Activated CD8-positive, alpha-beta T cell treated with anti-CD3 and anti-CD28 coated beads for 36 hours (primary cell): ENCODE measurements at regions not wholly inside any gene's neighbourhood (a gene's known extent, or its start where the extent isn't known, plus 50 kb on each side); places are given as distances from the start of the nearest gene placed in this dataset.

Experiments used
- ATAC-seq: fragments of 200-7000 bp; cut with Tn5 transposase; one replicate; pipeline ENCODE4 v1.10.0; 2021; ENCODE audit warnings: mild to moderate bottlenecking, moderate library complexity
- CTCF ChIA-PET: fragments of 350-600 bp; sonication (Branson Sonifier 250); formaldehyde crosslinking; loops from one replicate; lab custom pipeline; 2021; ENCODE audit warnings: antibody characterized with exemption; lab: Charles Lee
- POLR2A ChIA-PET: fragments of 350-600 bp; sonication (Branson Sonifier 250); formaldehyde crosslinking; loops from one replicate; lab custom pipeline; 2021; ENCODE audit warnings: antibody characterized with exemption; lab: Charles Lee
- DNase-seq: peaks from one replicate; pipeline ENCODE4 v3.0.0-alpha.2; 2020
- H3K27ac Mint-ChIP-seq: one replicate; pipeline ENCODE4 v1.8.0; 2021; ENCODE audit warnings: mild to moderate bottlenecking, mixed read lengths
- H3K27me3 Mint-ChIP-seq: one replicate; pipeline ENCODE4 v1.8.0; 2021; ENCODE audit warnings: mixed read lengths
- H3K36me3 Mint-ChIP-seq: one replicate; pipeline ENCODE4 v1.8.0; 2021; ENCODE audit warnings: low read depth, mixed read lengths
- H3K4me1 Mint-ChIP-seq: one replicate; pipeline ENCODE4 v1.8.0; 2021; ENCODE audit warnings: low read depth, mixed read lengths
- H3K4me3 Mint-ChIP-seq: one replicate; pipeline ENCODE4 v1.8.0; 2021; ENCODE audit warnings: mild to moderate bottlenecking, moderate library complexity, mixed read lengths
- H3K9me3 Mint-ChIP-seq: one replicate; pipeline ENCODE4 v1.8.0; 2021; ENCODE audit warnings: mixed read lengths
- intact Hi-C: fragments of 100-400 bp; cut with micrococcal nuclease; formaldehyde crosslinking; loops from one replicate; pipeline ENCODE4 v1.10.0; 2022
- TF ChIP-seq, protein P1 (sequence below): fragments of 200-600 bp; IDR thresholded peaks from one replicate; pipeline ENCODE4 v1.8.0; 2022; ENCODE audit warnings: antibody characterized with exemption, mild to moderate bottlenecking

GRCh38 chr4:111399623-111400022 lies 745.6 kb upstream of the FAM241A start:
- intact Hi-C loops: no loop called here
- CTCF ChIA-PET: no interaction called here
- no peak overlapping the region for H3K27ac Mint-ChIP-seq
- H3K36me3 Mint-ChIP-seq: no peaks in the 10 kb centered on the region
- H3K4me1 Mint-ChIP-seq: no peaks in the 10 kb centered on the region
- H3K9me3 Mint-ChIP-seq: peaks cover 4% of the 10 kb centered on the region
- DNase-seq: no peak
- ATAC-seq: no peak
- no peak overlapping the region for H3K4me3 Mint-ChIP-seq
- H3K27me3 Mint-ChIP-seq: no peaks in the 10 kb centered on the region
- POLR2A ChIA-PET: no interaction called here
- TF ChIP-seq, protein P1, sequence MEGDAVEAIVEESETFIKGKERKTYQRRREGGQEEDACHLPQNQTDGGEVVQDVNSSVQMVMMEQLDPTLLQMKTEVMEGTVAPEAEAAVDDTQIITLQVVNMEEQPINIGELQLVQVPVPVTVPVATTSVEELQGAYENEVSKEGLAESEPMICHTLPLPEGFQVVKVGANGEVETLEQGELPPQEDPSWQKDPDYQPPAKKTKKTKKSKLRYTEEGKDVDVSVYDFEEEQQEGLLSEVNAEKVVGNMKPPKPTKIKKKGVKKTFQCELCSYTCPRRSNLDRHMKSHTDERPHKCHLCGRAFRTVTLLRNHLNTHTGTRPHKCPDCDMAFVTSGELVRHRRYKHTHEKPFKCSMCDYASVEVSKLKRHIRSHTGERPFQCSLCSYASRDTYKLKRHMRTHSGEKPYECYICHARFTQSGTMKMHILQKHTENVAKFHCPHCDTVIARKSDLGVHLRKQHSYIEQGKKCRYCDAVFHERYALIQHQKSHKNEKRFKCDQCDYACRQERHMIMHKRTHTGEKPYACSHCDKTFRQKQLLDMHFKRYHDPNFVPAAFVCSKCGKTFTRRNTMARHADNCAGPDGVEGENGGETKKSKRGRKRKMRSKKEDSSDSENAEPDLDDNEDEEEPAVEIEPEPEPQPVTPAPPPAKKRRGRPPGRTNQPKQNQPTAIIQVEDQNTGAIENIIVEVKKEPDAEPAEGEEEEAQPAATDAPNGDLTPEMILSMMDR: no peak

DNA sequence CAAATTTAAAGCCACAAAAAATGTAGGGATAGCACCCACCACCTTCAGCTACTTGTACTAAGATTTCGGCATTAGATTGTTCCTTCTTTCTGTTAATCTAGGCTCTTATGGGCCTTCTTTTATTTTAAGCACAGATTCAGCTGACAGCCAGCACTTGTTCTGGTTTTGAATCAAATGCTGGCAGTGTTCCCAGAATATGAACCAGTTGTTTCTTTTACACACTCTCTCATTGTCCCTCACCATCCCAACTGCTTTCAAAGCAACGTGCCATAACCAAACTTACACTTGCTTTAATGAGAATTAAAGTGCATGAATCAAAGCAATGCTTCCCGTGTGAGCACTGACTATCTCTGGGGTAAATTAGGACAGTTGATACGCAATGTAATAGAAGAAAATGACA lies 744.5 kb upstream of the FAM241A start:
- H3K4me1 Mint-ChIP-seq: no peaks in the 10 kb centered on the region
- H3K9me3 Mint-ChIP-seq: peaks cover 4% of the 10 kb centered on the region
- intact Hi-C loops: no loop called here
- DNase-seq: no peak
- no peak overlapping the region for H3K4me3 Mint-ChIP-seq
- POLR2A ChIA-PET: no interaction called here
- H3K27ac Mint-ChIP-seq: no peak overlapping the region
- TF ChIP-seq, protein P1: no peak
- H3K27me3 Mint-ChIP-seq: no peaks in the 10 kb centered on the region
- H3K36me3 Mint-ChIP-seq: no peaks in the 10 kb centered on the region
- no peak for ATAC-seq
- CTCF ChIA-PET: no interaction called here

DNA sequence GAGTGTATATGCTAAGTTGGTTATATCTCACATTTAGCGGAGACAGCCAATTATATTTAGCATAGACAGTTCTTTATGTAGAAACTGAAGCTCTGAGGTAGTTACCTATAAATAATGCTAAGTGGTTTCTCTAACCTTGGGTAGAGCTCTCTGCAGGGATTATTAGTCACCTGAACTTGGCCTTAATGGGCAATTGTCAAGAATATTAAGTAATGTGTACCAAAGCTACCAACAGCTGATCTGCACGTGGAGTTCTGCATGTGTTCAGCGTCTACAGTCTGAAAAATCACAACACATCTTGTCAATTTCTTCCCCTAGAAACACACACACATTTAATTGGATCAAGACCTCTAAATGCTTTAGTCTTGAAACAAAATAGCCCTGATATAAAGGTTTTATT lies 740.6 kb upstream of the FAM241A start:
- Mint-ChIP-seq H3K36me3 (no peaks in the 10 kb centered on the region), H3K4me1 (no peaks in the 10 kb centered on the region), H3K9me3 (peaks cover 8% of the 10 kb centered on the region), H3K27ac (no peak overlapping the region), H3K27me3 (no peaks in the 10 kb centered on the region), H3K4me3 (no peak overlapping the region)
- intact Hi-C loops: no loop called here
- DNase-seq: no peak
- POLR2A ChIA-PET: no interaction called here
- no peak for ATAC-seq
- CTCF ChIA-PET: no interaction called here
- TF ChIP-seq, protein P1: no peak

GRCh38 chr4:111405989-111406388 lies 739.3 kb upstream of the FAM241A start:
- Mint-ChIP-seq H3K9me3 (peaks cover 10% of the 10 kb centered on the region), H3K4me3 (no peak overlapping the region), H3K27me3 (no peaks in the 10 kb centered on the region), H3K4me1 (no peaks in the 10 kb centered on the region), H3K36me3 (no peaks in the 10 kb centered on the region), H3K27ac (no peak overlapping the region)
- TF ChIP-seq, protein P1: no peak
- intact Hi-C loops: no loop called here
- no peak for DNase-seq
- no peak for ATAC-seq
- POLR2A ChIA-PET: no interaction called here
- CTCF ChIA-PET: no interaction called here

DNA sequence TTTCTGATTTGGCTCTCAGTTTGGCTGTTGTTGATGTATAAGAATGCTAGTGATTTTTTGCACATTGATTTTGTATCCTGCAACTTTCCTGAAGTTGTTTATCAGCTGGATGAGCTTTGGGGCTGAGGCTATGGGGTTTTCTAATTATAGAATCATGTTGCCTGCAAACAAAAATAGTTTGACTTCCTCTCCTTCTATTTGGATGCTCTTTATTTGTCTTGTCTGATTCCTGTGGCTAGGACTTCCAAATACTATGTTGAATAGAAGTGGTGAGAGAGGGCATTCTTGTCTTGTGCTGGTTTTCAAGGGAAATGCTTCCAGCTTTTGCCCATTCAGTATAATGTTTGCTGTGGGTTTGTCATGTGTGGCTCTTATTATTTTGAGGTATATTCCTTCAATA lies 734.7 kb upstream of the FAM241A start:
- POLR2A ChIA-PET: no interaction called here
- intact Hi-C loops: no loop called here
- CTCF ChIA-PET: no interaction called here

More for the DNA sequence above, 734.7 kb upstream of the FAM241A start:
- Mint-ChIP-seq H3K4me1 (no peaks in the 10 kb centered on the region), H3K36me3 (no peaks in the 10 kb centered on the region), H3K9me3 (peaks cover 6% of the 10 kb centered on the region), H3K4me3 (no peak overlapping the region), H3K27ac (no peak overlapping the region), H3K27me3 (no peaks in the 10 kb centered on the region)
- TF ChIP-seq, protein P1: no peak
- no peak for ATAC-seq
- DNase-seq: no peak
